Neural cell (in vitro differentiated cells): ENCODE measurements at regions not wholly inside any gene's neighbourhood (a gene's known extent, or its start where the extent isn't known, plus 50 kb on each side); places are given as distances from the start of the nearest gene placed in this dataset.

Experiments used
- H2AFZ ChIP-seq: fragments of 200-600, 300-800 bp; sonication (generic), shearing (Covaris generic); 2 replicates; pipeline ENCODE4 v1.6.0; 2014; ENCODE audit warnings: low read depth, mild to moderate bottlenecking, antibody characterized with exemption, low read length, moderate library complexity
- H3F3A ChIP-seq: fragments of 200-600 bp; shearing (Covaris generic); 2 replicates; pipeline ENCODE4 v1.6.1; 2016; ENCODE audit warnings: mild to moderate bottlenecking, moderate library complexity, mixed read lengths, antibody characterized with exemption, low read length; ENCODE audit not compliant: insufficient read depth, poor library complexity, severe bottlenecking
- H3K27ac ChIP-seq: fragments of 200-600, 300-800 bp; sonication (generic), shearing (Covaris generic); 2 replicates; pipeline ENCODE4 v1.5.1; 2014; ENCODE audit warnings: mild to moderate bottlenecking, low read length, moderate library complexity
- H3K27me3 ChIP-seq: fragments of 300-800, 200-600 bp; sonication (generic), shearing (Covaris generic); 2 replicates; pipeline ENCODE4 v1.6.0; 2014; ENCODE audit warnings: mild to moderate bottlenecking, low read depth, low read length, moderate library complexity; ENCODE audit not compliant: insufficient read depth
- H3K36me3 ChIP-seq: fragments of 300-800, 200-600 bp; sonication (generic), shearing (Covaris generic); 2 replicates; pipeline ENCODE4 v1.5.1; 2014; ENCODE audit warnings: mild to moderate bottlenecking, antibody characterized with exemption, low read length, moderate library complexity; ENCODE audit not compliant: insufficient read depth
- H3K4me2 ChIP-seq: fragments of 300-800, 200-600 bp; sonication (generic), shearing (Covaris generic); 2 replicates; pipeline ENCODE4 v1.6.0; 2014; ENCODE audit warnings: mild to moderate bottlenecking, low read length
- H3K4me3 ChIP-seq: fragments of 300-800, 200-600 bp; sonication (generic), shearing (Covaris generic); 2 replicates; pipeline ENCODE4 v1.5.1; 2014; ENCODE audit warnings: mild to moderate bottlenecking, low read length, moderate library complexity
- H3K79me2 ChIP-seq: fragments of 200-600 bp; shearing (Covaris generic); replicated peaks from 2 replicates; pipeline ENCODE4 v1.6.0; 2014; ENCODE audit warnings: mild to moderate bottlenecking, low read length, moderate library complexity; ENCODE audit not compliant: insufficient read depth
- H3K9ac ChIP-seq: fragments of 300-800, 200-600 bp; sonication (generic), shearing (Covaris generic); 2 replicates; pipeline ENCODE4 v1.6.1; 2016; ENCODE audit warnings: mild to moderate bottlenecking, low read length, mixed read lengths
- H3K9me2 ChIP-seq: fragments of 200-600 bp; shearing (Covaris generic); 2 replicates; pipeline ENCODE4 v1.6.1; 2016; ENCODE audit warnings: mild to moderate bottlenecking, low read length, mixed read lengths; ENCODE audit not compliant: insufficient read depth
- H3K9me3 ChIP-seq: fragments of 200-600, 300-800 bp; sonication (generic), shearing (Covaris generic); 2 replicates; pipeline ENCODE4 v1.6.1; 2016; ENCODE audit warnings: mild to moderate bottlenecking, mixed run types, low read length, moderate library complexity, mixed read lengths
- H4K20me1 ChIP-seq: fragments of 200-600 bp; shearing (Covaris generic); 2 replicates; pipeline ENCODE4 v1.6.1; 2016; ENCODE audit warnings: mild to moderate bottlenecking, mixed run types; ENCODE audit not compliant: insufficient read depth
- EZH2 ChIP-seq: fragments of 200-600, 300-800 bp; shearing (Covaris generic), sonication (generic); IDR thresholded peaks from 2 replicates; pipeline ENCODE4 v1.6.1; 2014; ENCODE audit warnings: antibody characterized with exemption, low read length, borderline replicate concordance, mild to moderate bottlenecking; ENCODE audit not compliant: insufficient read depth, poor library complexity, severe bottlenecking
- MXI1 ChIP-seq: fragments of 450-650 bp; conservative IDR thresholded peaks from 2 replicates; pipeline ENCODE4 v1.6.1; 2014; ENCODE audit warnings: antibody characterized with exemption, mild to moderate bottlenecking; ENCODE audit not compliant: poor library complexity, severe bottlenecking
- POLR2AphosphoS5 ChIP-seq: IDR thresholded peaks from 2 replicates; pipeline ENCODE4 v1.6.1; 2012
- RAD21 ChIP-seq: fragments of 450-650 bp; conservative IDR thresholded peaks from 2 replicates; pipeline ENCODE4 v1.6.1; 2014; ENCODE audit warnings: antibody characterized with exemption, mild to moderate bottlenecking, moderate library complexity
- SMC3 ChIP-seq: fragments of 450-650 bp; conservative IDR thresholded peaks from 2 replicates; pipeline ENCODE4 v1.6.1; 2014; ENCODE audit warnings: antibody characterized with exemption, mild to moderate bottlenecking, moderate library complexity; ENCODE audit not compliant: poor library complexity
- TAF1 ChIP-seq: IDR thresholded peaks from 2 replicates; pipeline ENCODE4 v1.6.1; 2012; ENCODE audit warnings: low read depth
- TF ChIP-seq, protein P1 (sequence below): fragments of 450-650 bp; IDR thresholded peaks from 2 replicates; pipeline ENCODE4 v1.5.1; 2014; ENCODE audit warnings: antibody characterized with exemption, mild to moderate bottlenecking, moderate library complexity; ENCODE audit not compliant: poor library complexity, severe bottlenecking

DNA sequence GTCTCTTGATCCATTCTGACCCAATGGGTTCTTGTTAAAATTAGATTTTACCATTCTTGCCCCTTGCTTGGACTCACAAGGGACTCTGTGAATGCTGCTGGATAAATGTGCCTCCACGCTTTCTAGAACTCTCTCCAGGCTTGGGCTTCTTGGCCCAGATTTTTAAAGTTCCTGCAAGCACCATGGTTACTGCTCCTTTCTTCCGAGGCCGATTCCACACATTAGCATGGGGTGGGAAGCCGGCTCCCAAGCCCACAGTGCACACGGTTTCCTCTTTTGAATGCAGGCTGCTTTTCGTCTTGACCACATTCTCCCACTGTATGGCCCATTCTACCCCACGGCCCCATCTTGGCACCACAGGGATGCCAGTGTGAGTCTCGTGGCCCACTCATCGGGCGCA, 174.3 kb upstream of the PITRM1 start:
- Histone ChIP-seq H3F3A (no peaks in the 10 kb centered on the region), H3K9me2 (no peaks in the 10 kb centered on the region), H3K27ac (no peak overlapping the region), H3K36me3 (no peaks in the 10 kb centered on the region), H3K9me3 (no peaks in the 10 kb centered on the region), H3K79me2 (no peaks in the 10 kb centered on the region), H2AFZ (no peak overlapping the region), H4K20me1 (no peaks in the 10 kb centered on the region), H3K4me3 (no peak overlapping the region), H3K27me3 (no peaks in the 10 kb centered on the region), H3K9ac (no peak overlapping the region), H3K4me2 (no peak overlapping the region)
- TF ChIP-seq MXI1 (no peak), POLR2AphosphoS5 (no peak)

DNA sequence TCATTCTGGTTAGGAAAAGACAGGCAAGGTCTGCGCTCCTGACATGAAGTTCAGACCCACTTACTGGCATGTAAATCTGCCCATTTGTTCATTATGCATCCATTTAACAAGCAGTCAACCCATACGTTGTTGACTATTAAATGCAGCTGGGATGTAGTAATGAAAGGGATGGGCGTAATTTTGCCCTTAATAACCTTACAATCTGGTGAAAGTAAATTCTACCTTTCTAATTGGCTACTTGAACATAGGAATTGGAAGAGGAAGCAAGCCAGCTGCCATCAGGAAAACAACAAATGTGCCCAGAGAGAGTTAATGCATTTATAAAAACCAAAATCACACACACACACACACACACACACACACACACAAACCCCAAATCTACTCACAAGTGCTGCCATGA, 170.2 kb upstream of the PITRM1 start:
- Histone ChIP-seq H3K36me3 (no peaks in the 10 kb centered on the region), H3F3A (no peaks in the 10 kb centered on the region), H3K4me2 (no peak overlapping the region), H3K27me3 (no peaks in the 10 kb centered on the region), H3K27ac (no peak overlapping the region), H3K9ac (no peak overlapping the region), H3K9me2 (no peaks in the 10 kb centered on the region), H3K79me2 (no peaks in the 10 kb centered on the region), H4K20me1 (no peaks in the 10 kb centered on the region), H3K9me3 (no peaks in the 10 kb centered on the region), H3K4me3 (no peak overlapping the region), H2AFZ (no peak overlapping the region)
- TF ChIP-seq SMC3 (no peak), TAF1 (no peak), RAD21 (no peak), EZH2 (no peak)
- TF ChIP-seq, protein P1, sequence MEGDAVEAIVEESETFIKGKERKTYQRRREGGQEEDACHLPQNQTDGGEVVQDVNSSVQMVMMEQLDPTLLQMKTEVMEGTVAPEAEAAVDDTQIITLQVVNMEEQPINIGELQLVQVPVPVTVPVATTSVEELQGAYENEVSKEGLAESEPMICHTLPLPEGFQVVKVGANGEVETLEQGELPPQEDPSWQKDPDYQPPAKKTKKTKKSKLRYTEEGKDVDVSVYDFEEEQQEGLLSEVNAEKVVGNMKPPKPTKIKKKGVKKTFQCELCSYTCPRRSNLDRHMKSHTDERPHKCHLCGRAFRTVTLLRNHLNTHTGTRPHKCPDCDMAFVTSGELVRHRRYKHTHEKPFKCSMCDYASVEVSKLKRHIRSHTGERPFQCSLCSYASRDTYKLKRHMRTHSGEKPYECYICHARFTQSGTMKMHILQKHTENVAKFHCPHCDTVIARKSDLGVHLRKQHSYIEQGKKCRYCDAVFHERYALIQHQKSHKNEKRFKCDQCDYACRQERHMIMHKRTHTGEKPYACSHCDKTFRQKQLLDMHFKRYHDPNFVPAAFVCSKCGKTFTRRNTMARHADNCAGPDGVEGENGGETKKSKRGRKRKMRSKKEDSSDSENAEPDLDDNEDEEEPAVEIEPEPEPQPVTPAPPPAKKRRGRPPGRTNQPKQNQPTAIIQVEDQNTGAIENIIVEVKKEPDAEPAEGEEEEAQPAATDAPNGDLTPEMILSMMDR = no peak

DNA sequence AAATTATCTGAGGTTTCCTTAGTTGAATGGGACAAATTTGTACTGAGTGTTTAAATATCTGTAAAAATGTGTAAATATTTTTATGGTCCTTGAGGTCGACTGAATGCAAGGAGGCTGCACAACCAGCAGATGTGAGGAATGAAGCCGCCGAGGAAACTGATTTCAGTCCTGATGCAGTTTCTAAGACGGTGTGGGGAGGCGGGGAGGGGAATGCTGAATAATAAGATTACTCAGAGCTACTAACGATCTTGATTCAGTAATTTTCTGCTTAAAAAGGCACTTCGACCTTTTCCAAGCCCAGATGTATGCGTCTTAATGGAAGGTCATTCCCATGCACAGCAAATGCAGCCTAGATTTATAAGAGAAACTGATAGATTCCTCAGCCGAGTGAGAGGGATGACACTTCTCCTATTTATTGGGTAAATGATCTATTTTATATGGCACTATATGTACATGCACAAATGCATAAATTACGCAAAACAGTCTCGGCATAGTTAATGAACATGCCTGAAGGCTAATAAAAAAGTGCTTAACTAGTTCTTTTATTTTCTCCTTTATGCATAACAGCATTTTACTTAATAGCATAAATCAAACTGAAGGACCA, 167.6 kb upstream of the PITRM1 start:
- H4K20me1 ChIP-seq = no peaks in the 10 kb centered on the region
- H3K27me3 ChIP-seq = no peaks in the 10 kb centered on the region
- H3K36me3 ChIP-seq = no peaks in the 10 kb centered on the region
- TF ChIP-seq, protein P1 = no peak
- TF ChIP-seq EZH2 = no peak
- no peaks in the 10 kb centered on the region for H3K79me2 ChIP-seq
- no peak overlapping the region for H3K9ac ChIP-seq
- no peak overlapping the region for H3K4me3 ChIP-seq
- H3K9me2 ChIP-seq = no peaks in the 10 kb centered on the region
- H2AFZ ChIP-seq = no peak overlapping the region
- no peaks in the 10 kb centered on the region for H3K9me3 ChIP-seq
- no peak overlapping the region for H3K4me2 ChIP-seq
- H3F3A ChIP-seq = no peaks in the 10 kb centered on the region
- no peak overlapping the region for H3K27ac ChIP-seq
